H9 (cell line): ENCODE measurements at regions not wholly inside any gene's neighbourhood (a gene's known extent, or its start where the extent isn't known, plus 50 kb on each side); places are given as distances from the start of the nearest gene placed in this dataset.
"Not testable (repeated sequence)": the region's sequence is repeated elsewhere in the genome, so short reads cannot be mapped to it uniquely, and the experiment has no call there.

Source experiments
- DNase-seq: peaks from one replicate; pipeline ENCODE4 v3.0.0-alpha.2; 2017
- H2AFZ ChIP-seq: one replicate; pipeline ENCODE4 v1.6.1; 2013; ENCODE audit warnings: mild to moderate bottlenecking, low read length, control low read depth, moderate library complexity
- H2AK5ac ChIP-seq: 2 replicates; pipeline ENCODE4 v1.6.1; 2013; ENCODE audit warnings: low read length, control low read depth, mixed read lengths; ENCODE audit not compliant: insufficient read length
- H2BK120ac ChIP-seq: one replicate; pipeline ENCODE4 v1.6.1; 2013; ENCODE audit warnings: low read depth, mild to moderate bottlenecking, low read length, control low read depth, inconsistent platforms; ENCODE audit not compliant: poor library complexity, severe bottlenecking
- H2BK12ac ChIP-seq: 2 replicates; pipeline ENCODE4 v1.6.1; 2013; ENCODE audit warnings: low read length, control low read depth, mixed read lengths, low read depth; ENCODE audit not compliant: insufficient read length
- H2BK15ac ChIP-seq: 2 replicates; pipeline ENCODE4 v1.6.1; 2013; ENCODE audit warnings: low read depth, low read length, control low read depth
- H2BK20ac ChIP-seq: one replicate; pipeline ENCODE4 v1.6.1; 2013; ENCODE audit warnings: low read depth, mild to moderate bottlenecking, low read length, control low read depth, inconsistent platforms; ENCODE audit not compliant: poor library complexity, severe bottlenecking
- H2BK5ac ChIP-seq: 2 replicates; pipeline ENCODE4 v1.6.1; 2013; ENCODE audit warnings: low read length, control low read depth, mixed read lengths; ENCODE audit not compliant: insufficient read length
- H3K14ac ChIP-seq: 2 replicates; pipeline ENCODE4 v1.6.1; 2013; ENCODE audit warnings: low read length, control low read depth; ENCODE audit not compliant: insufficient read depth
- H3K18ac ChIP-seq: 2 replicates; pipeline ENCODE4 v1.6.1; 2013; ENCODE audit warnings: low read depth, mild to moderate bottlenecking, mixed read lengths, low read length, control low read depth; ENCODE audit not compliant: insufficient read length
- H3K23ac ChIP-seq: 2 replicates; pipeline ENCODE4 v1.6.1; 2013; ENCODE audit warnings: low read length, control low read depth, mixed read lengths, low read depth; ENCODE audit not compliant: insufficient read length
- H3K23me2 ChIP-seq: 2 replicates; pipeline ENCODE4 v1.6.1; 2013; ENCODE audit warnings: low read depth, mild to moderate bottlenecking, mixed read lengths, low read length, control low read depth; ENCODE audit not compliant: insufficient read length, poor library complexity, severe bottlenecking
- H3K27ac ChIP-seq: 2 replicates; pipeline ENCODE4 v1.5.1; 2013; ENCODE audit warnings: low read length, control low read depth, mixed read lengths, low read depth; ENCODE audit not compliant: insufficient read length
- H3K27me3 ChIP-seq: 2 replicates; pipeline ENCODE4 v1.6.1; 2013; ENCODE audit warnings: low read length, control low read depth, inconsistent platforms; ENCODE audit not compliant: insufficient read depth
- H3K4ac ChIP-seq: 2 replicates; pipeline ENCODE4 v1.6.1; 2013; ENCODE audit warnings: low read depth, mild to moderate bottlenecking, control low read depth, inconsistent platforms, low read length, moderate library complexity
- H3K4me1 ChIP-seq: 2 replicates; pipeline ENCODE4 v1.6.1; 2013; ENCODE audit warnings: low read length, control low read depth, inconsistent platforms; ENCODE audit not compliant: insufficient read depth
- H3K4me2 ChIP-seq: 2 replicates; pipeline ENCODE4 v1.6.1; 2013; ENCODE audit warnings: low read length, control low read depth, mixed read lengths; ENCODE audit not compliant: insufficient read length, insufficient read depth
- H3K56ac ChIP-seq: 2 replicates; pipeline ENCODE4 v1.6.1; 2013; ENCODE audit warnings: low read depth, mild to moderate bottlenecking, mixed read lengths, low read length, control low read depth; ENCODE audit not compliant: insufficient read length
- H3K79me1 ChIP-seq: 2 replicates; pipeline ENCODE4 v1.6.1; 2013; ENCODE audit warnings: low read depth, mild to moderate bottlenecking, moderate library complexity, low read length, control low read depth, inconsistent platforms; ENCODE audit not compliant: insufficient read depth, poor library complexity, severe bottlenecking
- H3K79me2 ChIP-seq: 2 replicates; pipeline ENCODE4 v1.6.1; 2013; ENCODE audit warnings: low read length, control low read depth, inconsistent platforms; ENCODE audit not compliant: insufficient read depth
- H3K9ac ChIP-seq: 2 replicates; pipeline ENCODE4 v1.6.1; 2013; ENCODE audit warnings: low read length, control low read depth, mixed read lengths; ENCODE audit not compliant: insufficient read length; ENCODE audit errors: extremely low read depth
- H3K9me3 ChIP-seq: one replicate; pipeline ENCODE4 v1.6.1; 2013; ENCODE audit warnings: low read depth, low read length, inconsistent platforms; ENCODE audit not compliant: control insufficient read depth
- H3T11ph ChIP-seq: one replicate; pipeline ENCODE4 v1.6.1; 2013; ENCODE audit warnings: mild to moderate bottlenecking, low read length, control low read depth, inconsistent platforms
- H4K20me1 ChIP-seq: one replicate; pipeline ENCODE4 v1.6.1; 2013; ENCODE audit not compliant: control insufficient read depth, insufficient read length, insufficient read depth
- H4K5ac ChIP-seq: 2 replicates; pipeline ENCODE4 v1.6.1; 2013; ENCODE audit warnings: low read depth, mild to moderate bottlenecking, mixed read lengths, low read length, control low read depth; ENCODE audit not compliant: insufficient read length
- H4K8ac ChIP-seq: replicated peaks from 2 replicates; pipeline ENCODE4 v1.6.1; 2013; ENCODE audit warnings: low read length, control low read depth, mixed read lengths, low read depth; ENCODE audit not compliant: insufficient read length
- H4K91ac ChIP-seq: 2 replicates; pipeline ENCODE4 v1.6.1; 2013; ENCODE audit warnings: low read depth, mild to moderate bottlenecking, moderate library complexity, mixed read lengths, low read length, control low read depth; ENCODE audit not compliant: insufficient read length
- H3K27ac Mint-ChIP-seq, 3 experiments: 2 replicates in 2 of 3; 3 replicates in 1 of 3; pipeline ENCODE4 v1.8.0; 2020 to 2021; ENCODE audit warnings: mixed read lengths in 3 of 3, mild to moderate bottlenecking in 1 of 3, moderate library complexity in 1 of 3
- H3K27me3 Mint-ChIP-seq: 2 replicates; pipeline ENCODE4 v1.8.0; 2021; ENCODE audit warnings: low read depth, mild to moderate bottlenecking, moderate library complexity, mixed read lengths
- H3K36me3 Mint-ChIP-seq, 3 experiments: 2 replicates in 2 of 3; 3 replicates in 1 of 3; pipeline ENCODE4 v1.8.0; 2020 to 2021; ENCODE audit warnings: low read depth in 3 of 3, mixed read lengths in 3 of 3; ENCODE audit not compliant: insufficient read depth in 1 of 3
- H3K4me1 Mint-ChIP-seq, 2 experiments: 2 replicates each; pipeline ENCODE4 v1.8.0; 2020; ENCODE audit warnings: mixed read lengths in 2 of 2
- H3K4me3 Mint-ChIP-seq, 2 experiments: 2 replicates in 1 of 2; 3 replicates in 1 of 2; pipeline ENCODE4 v1.8.0; 2020 to 2021; ENCODE audit warnings: mild to moderate bottlenecking in 2 of 2, mixed read lengths in 2 of 2, moderate library complexity in 1 of 2
- H3K9me3 Mint-ChIP-seq, 2 experiments: 2 replicates in 1 of 2; 3 replicates in 1 of 2; pipeline ENCODE4 v1.8.0; 2020; ENCODE audit warnings: mild to moderate bottlenecking in 2 of 2, mixed read lengths in 2 of 2, moderate library complexity in 1 of 2
- CTCF ChIP-seq: fragments of 200-600 bp; sonication (generic); conservative IDR thresholded peaks from 3 replicates; pipeline ENCODE4 v1.8.0; 2021; ENCODE audit warnings: antibody characterized with exemption, mild to moderate bottlenecking
- WGBS: extraction: QIAGEN DNeasy Blood & Tissue Kit; methylation state at CpG from one replicate; pipeline ENCODE4 v1.1.7; 2013; ENCODE audit warnings: missing lambda C conversion rate, low lambda C conversion rate, mixed read lengths; ENCODE audit not compliant: insufficient read length; ENCODE audit errors: extremely low coverage; 5-methylcytosine and 5-hydroxymethylcytosine counted together

- Histone ChIP-seq H4K91ac (no peak overlapping the region), H3K4ac (no peak overlapping the region), H3K23ac (no peak overlapping the region), H2BK12ac (no peak overlapping the region), H3K18ac (no peak overlapping the region), H3K27ac (no peak overlapping the region), H2AFZ (no peak overlapping the region), H2BK5ac (no peak overlapping the region), H2BK15ac (no peak overlapping the region), H3K79me2 (no peaks in the 10 kb centered on the region), H3K56ac (no peak overlapping the region), H3T11ph (no peak overlapping the region), H4K5ac (no peak overlapping the region), H2BK120ac (no peak overlapping the region), H3K4me2 (no peak overlapping the region), H3K27me3 (no peaks in the 10 kb centered on the region), H3K4me1 (no peaks in the 10 kb centered on the region; the same call in 1 of the 2 replicates), H3K9ac (no peak overlapping the region), H2BK20ac (no peak overlapping the region), H3K14ac (no peak overlapping the region), H4K8ac (no peak overlapping the region), H3K9me3 (no peaks in the 10 kb centered on the region), H2AK5ac (no peak overlapping the region), H4K20me1 (no peaks in the 10 kb centered on the region), H3K79me1 (no peaks in the 10 kb centered on the region), H3K23me2 (no peaks in the 10 kb centered on the region)
- no peak for DNase-seq
- Mint-ChIP-seq H3K9me3 (no peaks in the 10 kb centered on the region; a peak in 1 of 5 replicates), H3K27ac (no peak overlapping the region), H3K4me1 (no peaks in the 10 kb centered on the region), H3K36me3 (no peaks in the 10 kb centered on the region; a peak in 1 of 7 replicates), H3K4me3 (no peak overlapping the region), H3K27me3 (no peaks in the 10 kb centered on the region; the same call in 1 of the 2 replicates)
- no CpG with 5 or more reads among the region's 1 CpG for WGBS
- no peak for TF ChIP-seq CTCF
These were observed 592.0 kb upstream of the KLF12 start for GRCh38 chr13:74726206-74726605.

GRCh38 chr13:74718232-74718842 is 584.1 kb upstream of the KLF12 start:
- H3K4ac ChIP-seq, H4K20me1 ChIP-seq, H3K9me3 ChIP-seq, H4K5ac ChIP-seq, DNase-seq, H3K18ac ChIP-seq, H2BK5ac ChIP-seq, H2AK5ac ChIP-seq, H3K9ac ChIP-seq, H2BK20ac ChIP-seq, H3K27me3 Mint-ChIP-seq, H4K8ac ChIP-seq, H2BK120ac ChIP-seq, H3K23ac ChIP-seq, H3K79me1 ChIP-seq, H2AFZ ChIP-seq, H3K4me1 ChIP-seq, H3K36me3 Mint-ChIP-seq, H3K14ac ChIP-seq, H2BK15ac ChIP-seq, H3K27ac Mint-ChIP-seq, H3K27me3 ChIP-seq, H3K9me3 Mint-ChIP-seq, H3K4me1 Mint-ChIP-seq, H3K4me3 Mint-ChIP-seq, H2BK12ac ChIP-seq, H3T11ph ChIP-seq, H3K23me2 ChIP-seq, H3K56ac ChIP-seq, H3K4me2 ChIP-seq, H4K91ac ChIP-seq, H3K27ac ChIP-seq, H3K79me2 ChIP-seq: not testable (repeated sequence)
- no CpG with 5 or more reads among the region's 31 CpGs for WGBS
